ENCODE measurements at regions not wholly inside any gene's neighbourhood (a gene's known extent, or its start where the extent isn't known, plus 50 kb on each side); places are given as distances from the start of the nearest gene placed in this dataset.

- Histone ChIP-seq H3K9me3 (replicated peaks) (no peaks in the 10 kb centered on the region), H3K4me3 (no peak overlapping the region), H3K27me3 (ENCODE audit: low read depth) (no peaks in the 10 kb centered on the region), H3K36me3 (no peaks in the 10 kb centered on the region), H3K4me1 (no peaks in the 10 kb centered on the region), H3K27ac (replicated peaks) (no peak overlapping the region)
- no peak for TF ChIP-seq CTCF (IDR thresholded peaks at IDR 0.05; ENCODE audit: borderline replicate concordance)
- intact Hi-C loops (cut with micrococcal nuclease) = no loop called here
- no peak for DNase-seq
Observed at GRCh38 chr2:126317790-126318431, 338.0 kb upstream of the GYPC start.

- H3K4me1 ChIP-seq = no peaks in the 10 kb centered on the region
- H3K4me3 ChIP-seq = no peak overlapping the region
- no peaks in the 10 kb centered on the region for H3K36me3 ChIP-seq
- no peaks in the 10 kb centered on the region for H3K27me3 ChIP-seq (ENCODE audit: low read depth)
- no peak overlapping the region for H3K27ac ChIP-seq (replicated peaks)
- intact Hi-C loops (cut with micrococcal nuclease) = no loop called here
- no peaks in the 10 kb centered on the region for H3K9me3 ChIP-seq (replicated peaks)
- DNase-seq = no peak
- no peak for TF ChIP-seq CTCF (IDR thresholded peaks at IDR 0.05; ENCODE audit: borderline replicate concordance)
Observed at GRCh38 chr2:126322342-126322741, 333.6 kb upstream of the GYPC start.

GRCh38 chr2:126325202-126325601 lies 330.8 kb upstream of the GYPC start:
- intact Hi-C loops (cut with micrococcal nuclease) = no loop called here
- Histone ChIP-seq H3K4me1 (no peaks in the 10 kb centered on the region), H3K27me3 (ENCODE audit: low read depth) (no peaks in the 10 kb centered on the region), H3K4me3 (no peak overlapping the region), H3K27ac (replicated peaks) (no peak overlapping the region), H3K9me3 (replicated peaks) (peaks cover 6% of the 10 kb centered on the region), H3K36me3 (no peaks in the 10 kb centered on the region)
- TF ChIP-seq CTCF (IDR thresholded peaks at IDR 0.05; ENCODE audit: borderline replicate concordance) = no peak
- DNase-seq = no peak

DNA sequence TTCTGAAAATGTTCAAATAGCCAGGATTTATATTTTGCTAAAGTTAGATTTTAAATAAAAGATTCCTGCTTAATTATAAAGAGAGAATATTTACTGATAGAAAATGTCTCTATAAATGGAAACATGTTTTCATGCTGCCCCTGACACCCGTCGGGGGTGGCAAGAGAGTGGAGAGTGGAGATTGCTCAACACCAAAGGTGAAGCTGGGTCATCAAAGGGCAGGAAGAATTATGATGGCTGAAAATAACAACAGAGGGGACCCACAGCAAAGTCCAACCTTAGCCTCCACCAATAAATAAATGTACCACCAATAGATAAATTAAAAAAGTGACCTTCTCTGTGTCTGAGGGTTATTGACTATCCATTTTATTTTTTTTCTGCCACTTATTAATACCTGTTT lies 326.8 kb upstream of the GYPC start:
- H3K36me3 ChIP-seq = no peaks in the 10 kb centered on the region
- TF ChIP-seq CTCF (IDR thresholded peaks at IDR 0.05; ENCODE audit: borderline replicate concordance) = no peak
- no peaks in the 10 kb centered on the region for H3K27me3 ChIP-seq (ENCODE audit: low read depth)
- no peak overlapping the region for H3K4me3 ChIP-seq
- no peaks in the 10 kb centered on the region for H3K4me1 ChIP-seq
- H3K27ac ChIP-seq (replicated peaks) = no peak overlapping the region
- DNase-seq = no peak
- intact Hi-C loops (cut with micrococcal nuclease) = no loop called here
- H3K9me3 ChIP-seq (replicated peaks) = peaks cover 46% of the 10 kb centered on the region

GRCh38 chr2:126342457-126342856 lies 313.5 kb upstream of the GYPC start:
- no peaks in the 10 kb centered on the region for H3K4me1 ChIP-seq
- no peak overlapping the region for H3K4me3 ChIP-seq
- H3K9me3 ChIP-seq (replicated peaks) = peaks cover 17% of the 10 kb centered on the region
- no peak overlapping the region for H3K27ac ChIP-seq (replicated peaks)
- TF ChIP-seq CTCF (IDR thresholded peaks at IDR 0.05; ENCODE audit: borderline replicate concordance) = no peak
- no peaks in the 10 kb centered on the region for H3K36me3 ChIP-seq
- intact Hi-C loops (cut with micrococcal nuclease) = no loop called here
- no peaks in the 10 kb centered on the region for H3K27me3 ChIP-seq (ENCODE audit: low read depth)
- DNase-seq = no peak

Measured in left ventricle myocardium inferior (tissue), 1 donor.